ENCODE measurements at regions not wholly inside any gene's neighbourhood (a gene's known extent, or its start where the extent isn't known, plus 50 kb on each side); places are given as distances from the start of the nearest gene placed in this dataset.

GRCh38 chr6:67839818-67840217 is 795.3 kb upstream of the ADGRB3 start:
- CTCF ChIA-PET, result interaction anchor here (0.6 kb wide), 1 partner anchor 875 kb away, joined by 5 read pairs; no protein-coding TSS in a partner anchor
- H3K4me1 ChIP-seq (ENCODE audit: control insufficient read depth, insufficient read depth, low read length), result no peaks in the 10 kb centered on the region
- TF ChIP-seq ZBTB26 (tag by site-specific recombination; optimal IDR thresholded peaks at IDR 0.05) (no peak), ZNF274 (IDR thresholded peaks at IDR 0.05; ENCODE audit: low read length) (no peak), ZNF274 (tag by site-specific recombination; IDR thresholded peaks at IDR 0.05; ENCODE audit: borderline replicate concordance) (no peak), YY2 (tag by site-specific recombination; IDR thresholded peaks at IDR 0.05) (no peak), ZNF621 (tag by site-specific recombination; IDR thresholded peaks at IDR 0.05) (no peak), ZNF16 (tag by site-specific recombination; IDR thresholded peaks at IDR 0.05; ENCODE audit: low read depth) (no peak), ZNF677 (tag by site-specific recombination; IDR thresholded peaks at IDR 0.05) (no peak)

GRCh38 chr6:67825201-67825895 is 809.7 kb upstream of the ADGRB3 start:
- ChIA-PET CTCF (interaction anchor here (0.6 kb wide), 1 partner anchor 603 kb away, joined by 4 read pairs; no protein-coding TSS in a partner anchor), POLR2A (no interaction called here)
- Histone ChIP-seq H3K9me3 (ENCODE audit: control insufficient read depth, insufficient read depth, low read depth, low read length) (no peaks in the 10 kb centered on the region), H3K4me3 (ENCODE audit: low read depth, low read length) (no peak overlapping the region), H3K36me3 (ENCODE audit: control insufficient read depth in 2 of 2, insufficient read depth in 1 of 2, low read length in 2 of 2) (no peaks in the 10 kb centered on the region), H3K4me1 (ENCODE audit: control insufficient read depth, insufficient read depth, low read length) (no peaks in the 10 kb centered on the region), H3K27ac (ENCODE audit: extremely low read depth, low read depth, low read length) (no peak overlapping the region)
- no peak for TF ChIP-seq ZNF426 (tag by site-specific recombination; IDR thresholded peaks at IDR 0.05)
- 0 out of 2 replicates have a peak, but pooled peaks have one; percentile 31 for TF ChIP-seq PBX3 (CRISPR knock-in tag; IDR thresholded peaks at IDR 0.05)
- TF ChIP-seq KLF1 (tag by site-specific recombination; IDR thresholded peaks at IDR 0.05), result no peak

More at GRCh38 chr6:67839818-67840217, 795.3 kb upstream of the ADGRB3 start:
- POLR2A ChIA-PET, result no interaction called here
- Histone ChIP-seq H3K36me3 (ENCODE audit: control insufficient read depth in 2 of 2, insufficient read depth in 1 of 2, low read length in 2 of 2) (no peaks in the 10 kb centered on the region), H3K27ac (ENCODE audit: extremely low read depth, low read depth, low read length) (no peak overlapping the region), H3K9me3 (ENCODE audit: control insufficient read depth, insufficient read depth, low read depth, low read length) (no peaks in the 10 kb centered on the region), H3K4me3 (ENCODE audit: low read depth, low read length) (no peak overlapping the region)

- POLR2A ChIA-PET, result no interaction called here
- Histone ChIP-seq H3K9me3 (ENCODE audit: control insufficient read depth, insufficient read depth, low read depth, low read length) (no peaks in the 10 kb centered on the region), H3K4me1 (ENCODE audit: control insufficient read depth, insufficient read depth, low read length) (no peaks in the 10 kb centered on the region), H3K36me3 (ENCODE audit: control insufficient read depth in 2 of 2, insufficient read depth in 1 of 2, low read length in 2 of 2) (no peaks in the 10 kb centered on the region), H3K4me3 (ENCODE audit: low read depth, low read length) (no peak overlapping the region), H3K27ac (ENCODE audit: extremely low read depth, low read depth, low read length) (no peak overlapping the region)
- CTCF ChIA-PET, result no interaction called here
- TF ChIP-seq GLI2 (tag by site-specific recombination; IDR thresholded peaks at IDR 0.05; ENCODE audit: borderline replicate concordance, low read depth), result no peak
- no peak for TF ChIP-seq HOXA7 (CRISPR knock-in tag; IDR thresholded peaks at IDR 0.05; ENCODE audit: borderline replicate concordance)
- TF ChIP-seq ZNF837 (tag by site-specific recombination; IDR thresholded peaks at IDR 0.05), result no peak
- no peak for TF ChIP-seq ZSCAN30 (tag by site-specific recombination; IDR thresholded peaks at IDR 0.05)
- no peak for TF ChIP-seq ZNF518A (tag by site-specific recombination; conservative IDR thresholded peaks at IDR 0.05; ENCODE audit: low read depth)
- TF ChIP-seq ZBTB44 (tag by site-specific recombination; IDR thresholded peaks at IDR 0.05), result no peak
- no peak for TF ChIP-seq ZNF449 (tag by site-specific recombination; IDR thresholded peaks at IDR 0.05)
- TF ChIP-seq ZNF600 (tag by site-specific recombination; IDR thresholded peaks at IDR 0.05), result no peak
Observed at GRCh38 chr6:67818322-67818721, 816.8 kb upstream of the ADGRB3 start.

All from HEK293 (cell line).